HS-5 (cell line): ENCODE measurements at regions not wholly inside any gene's neighbourhood (a gene's known extent, or its start where the extent isn't known, plus 50 kb on each side); places are given as distances from the start of the nearest gene placed in this dataset.
"Not testable (repeated sequence)": the region's sequence is repeated elsewhere in the genome, so short reads cannot be mapped to it uniquely, and the experiment has no call there.

ENCODE experiments used
- DNase-seq: peaks from one replicate; pipeline ENCODE4 v3.0.0-alpha.2; 2012; ENCODE audit warnings: low read depth

GRCh38 chr6:43934803-43935602, 165.0 kb downstream of the VEGFA start:
- DNase-seq, result no peak

GRCh38 chr6:43934183-43934802, 164.3 kb downstream of the VEGFA start:
- no peak for DNase-seq

GRCh38 chr6:43933148-43933885, 163.3 kb downstream of the VEGFA start:
- DNase-seq, result no peak

- no peak for DNase-seq
Observed at GRCh38 chr6:43932259-43933147, 162.5 kb downstream of the VEGFA start.

GRCh38 chr6:43931201-43931600, 161.2 kb downstream of the VEGFA start:
- no peak for DNase-seq

- no peak for DNase-seq
Observed at GRCh38 chr6:43930440-43931154, 160.6 kb downstream of the VEGFA start.

- no peak for DNase-seq
Observed at GRCh38 chr6:43929511-43929910, 159.5 kb downstream of the VEGFA start.

- no peak for DNase-seq
Observed at GRCh38 chr6:43927532-43928210, 157.7 kb downstream of the VEGFA start.

GRCh38 chr6:43926634-43927531, 156.9 kb downstream of the VEGFA start:
- DNase-seq, result peak; percentile 81

- not testable (repeated sequence) for DNase-seq
Observed at GRCh38 chr6:43925636-43926139, 155.7 kb downstream of the VEGFA start.

GRCh38 chr6:43924222-43924702, 154.3 kb downstream of the VEGFA start:
- no peak for DNase-seq

GRCh38 chr6:43923376-43924221, 153.6 kb downstream of the VEGFA start:
- peak; percentile 72 for DNase-seq

- no peak for DNase-seq
Observed at GRCh38 chr6:43922426-43923375, 152.7 kb downstream of the VEGFA start.

GRCh38 chr6:43921548-43922425, 151.8 kb downstream of the VEGFA start:
- no peak for DNase-seq

GRCh38 chr6:43921039-43921438, 151.0 kb downstream of the VEGFA start:
- DNase-seq, result no peak

- DNase-seq, result no peak
Observed at GRCh38 chr6:43919774-43920173, 149.8 kb downstream of the VEGFA start.
